ENCODE measurements at regions not wholly inside any gene's neighbourhood (a gene's known extent, or its start where the extent isn't known, plus 50 kb on each side); places are given as distances from the start of the nearest gene placed in this dataset.

DNA sequence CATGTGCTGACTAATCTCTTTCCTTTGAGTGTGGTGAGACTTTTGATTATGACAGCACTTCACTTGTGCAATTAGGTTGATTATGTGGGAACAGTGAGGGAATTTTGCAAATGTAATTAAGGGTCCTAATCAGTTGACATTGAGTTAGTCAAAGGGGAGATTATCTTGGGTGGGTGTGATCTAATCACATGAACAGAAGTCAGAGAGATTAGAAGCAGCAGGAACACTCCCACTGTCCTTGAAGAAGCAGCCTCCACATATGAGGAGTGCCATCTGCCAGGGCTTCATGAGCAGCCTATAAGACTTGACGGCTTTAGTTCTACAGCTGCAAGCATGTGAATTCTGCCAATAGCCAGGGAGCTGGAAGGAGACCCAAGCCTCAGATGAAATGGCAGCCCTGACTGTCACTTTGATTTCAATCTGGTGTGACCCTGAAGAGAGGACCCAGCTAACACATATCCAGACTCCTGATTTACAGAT is 89.4 kb upstream of the APCDD1 start:
- TF ChIP-seq, protein P1, sequence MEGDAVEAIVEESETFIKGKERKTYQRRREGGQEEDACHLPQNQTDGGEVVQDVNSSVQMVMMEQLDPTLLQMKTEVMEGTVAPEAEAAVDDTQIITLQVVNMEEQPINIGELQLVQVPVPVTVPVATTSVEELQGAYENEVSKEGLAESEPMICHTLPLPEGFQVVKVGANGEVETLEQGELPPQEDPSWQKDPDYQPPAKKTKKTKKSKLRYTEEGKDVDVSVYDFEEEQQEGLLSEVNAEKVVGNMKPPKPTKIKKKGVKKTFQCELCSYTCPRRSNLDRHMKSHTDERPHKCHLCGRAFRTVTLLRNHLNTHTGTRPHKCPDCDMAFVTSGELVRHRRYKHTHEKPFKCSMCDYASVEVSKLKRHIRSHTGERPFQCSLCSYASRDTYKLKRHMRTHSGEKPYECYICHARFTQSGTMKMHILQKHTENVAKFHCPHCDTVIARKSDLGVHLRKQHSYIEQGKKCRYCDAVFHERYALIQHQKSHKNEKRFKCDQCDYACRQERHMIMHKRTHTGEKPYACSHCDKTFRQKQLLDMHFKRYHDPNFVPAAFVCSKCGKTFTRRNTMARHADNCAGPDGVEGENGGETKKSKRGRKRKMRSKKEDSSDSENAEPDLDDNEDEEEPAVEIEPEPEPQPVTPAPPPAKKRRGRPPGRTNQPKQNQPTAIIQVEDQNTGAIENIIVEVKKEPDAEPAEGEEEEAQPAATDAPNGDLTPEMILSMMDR (IDR thresholded peaks at IDR 0.05) = no peak
- TF ChIP-seq POLR2A (IDR thresholded peaks at IDR 0.05) (no peak), EP300 (IDR thresholded peaks at IDR 0.05; ENCODE audit: low read depth) (no peak), POLR2AphosphoS5 (IDR thresholded peaks at IDR 0.05) (no peak)
